Skin epidermis (tissue), 12 donors: ENCODE measurements at regions not wholly inside any gene's neighbourhood (a gene's known extent, or its start where the extent isn't known, plus 50 kb on each side); places are given as distances from the start of the nearest gene placed in this dataset.
"Not testable (repeated sequence)": the region's sequence is repeated elsewhere in the genome, so short reads cannot be mapped to it uniquely, and the experiment has no call there.

Experiments used
- H3K27ac ChIP-seq, 21 experiments: fragments of 200-600 bp; sonication (generic) in 11 of 21; one replicate each; pipeline ENCODE4 v1.5.0; 2020; ENCODE audit warnings: mild to moderate bottlenecking in 3 of 21, inconsistent platforms in 2 of 21, moderate library complexity in 2 of 21
- H3K4me3 ChIP-seq, 7 experiments: fragments of 200-600 bp; sonication (generic) in 2 of 7; one replicate each; pipeline ENCODE4 v1.5.0; 2020; ENCODE audit warnings: inconsistent platforms in 2 of 7, mild to moderate bottlenecking in 2 of 7, moderate library complexity in 1 of 7

DNA sequence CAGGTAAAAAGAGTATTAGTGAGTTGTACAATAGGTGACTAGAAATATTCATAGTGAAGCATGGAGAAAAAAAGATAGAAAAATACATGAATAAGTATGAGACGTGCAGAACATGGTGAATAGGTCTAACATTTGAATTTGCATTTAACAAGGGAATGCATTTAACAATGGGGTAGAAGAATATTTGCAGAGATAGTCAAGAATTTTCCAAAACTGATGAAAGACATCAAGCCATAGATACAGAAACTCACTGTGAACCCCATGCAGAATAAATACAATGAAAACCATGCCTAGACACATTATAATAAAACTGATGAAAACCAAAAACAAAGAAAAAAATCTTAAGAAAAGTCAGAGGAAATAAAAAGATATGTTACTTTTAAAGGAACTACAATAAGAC lies 184.8 kb downstream of the KTN1 start:
- H3K27ac ChIP-seq: no peak overlapping the region
- no peak overlapping the region for H3K4me3 ChIP-seq

DNA sequence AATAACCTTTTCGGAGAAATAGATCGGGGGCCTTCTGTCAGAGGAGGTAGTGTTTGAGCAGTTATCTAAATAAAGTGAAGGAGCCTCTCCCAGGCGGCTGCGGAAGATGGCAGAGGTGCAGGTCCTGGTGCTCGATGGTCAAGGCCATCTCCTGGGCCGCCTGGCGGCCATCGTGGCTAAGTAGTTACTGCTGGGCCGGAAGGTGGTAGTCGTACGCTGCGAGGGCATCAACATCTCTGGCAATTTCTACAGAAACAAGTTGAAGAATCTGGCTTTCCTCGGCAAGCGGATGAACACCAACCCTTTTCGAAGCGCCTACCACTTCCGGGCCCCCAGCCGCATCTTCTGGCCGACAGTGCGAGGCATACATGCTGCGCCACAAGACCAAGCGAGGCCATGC lies 186.1 kb downstream of the KTN1 start:
- H3K4me3 ChIP-seq: no peak overlapping the region

DNA sequence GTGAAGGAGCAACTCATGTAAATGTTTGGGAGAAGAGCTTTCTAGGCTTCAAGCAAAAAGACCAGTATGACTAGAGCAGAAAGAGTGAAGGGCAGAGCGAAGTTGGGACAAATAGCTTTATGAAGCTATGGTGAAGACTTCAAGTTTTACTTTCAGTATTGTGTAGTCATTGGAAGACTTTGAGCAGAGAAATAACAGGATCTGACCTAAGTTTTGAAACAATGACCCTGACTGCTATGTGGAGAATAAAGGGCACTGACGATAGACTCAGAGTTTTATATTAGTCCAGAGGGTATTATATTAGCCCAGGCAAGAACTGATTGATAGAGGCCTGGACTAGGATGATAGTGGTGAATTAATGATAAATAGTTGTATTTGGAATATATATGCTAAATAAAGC lies 187.3 kb downstream of the KTN1 start:
- H3K27ac ChIP-seq: no peak overlapping the region

More for the DNA sequence above, 186.1 kb downstream of the KTN1 start:
- no peak overlapping the region for H3K27ac ChIP-seq

DNA sequence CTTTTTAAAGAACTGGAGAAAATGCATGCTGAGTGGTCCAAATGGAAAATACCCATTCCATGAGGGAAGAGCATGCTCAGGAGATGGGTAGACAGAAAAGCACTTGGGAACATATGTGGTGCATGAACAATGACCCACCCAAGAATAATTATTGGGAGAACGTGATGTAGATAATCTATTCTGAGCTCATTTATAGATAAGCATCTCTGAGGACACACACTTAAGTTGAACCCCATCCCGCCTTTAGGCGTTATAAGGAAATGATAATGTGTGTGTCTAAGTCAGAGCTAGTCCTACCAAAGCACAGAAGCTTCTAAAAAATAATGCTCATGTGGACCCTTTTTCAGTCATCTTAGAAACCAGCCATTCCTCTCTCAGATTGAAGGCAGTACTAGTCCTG lies 189.9 kb downstream of the KTN1 start:
- H3K27ac ChIP-seq: no peak overlapping the region
- H3K4me3 ChIP-seq: no peak overlapping the region

More for the DNA sequence above, 187.3 kb downstream of the KTN1 start:
- no peak overlapping the region for H3K4me3 ChIP-seq

DNA sequence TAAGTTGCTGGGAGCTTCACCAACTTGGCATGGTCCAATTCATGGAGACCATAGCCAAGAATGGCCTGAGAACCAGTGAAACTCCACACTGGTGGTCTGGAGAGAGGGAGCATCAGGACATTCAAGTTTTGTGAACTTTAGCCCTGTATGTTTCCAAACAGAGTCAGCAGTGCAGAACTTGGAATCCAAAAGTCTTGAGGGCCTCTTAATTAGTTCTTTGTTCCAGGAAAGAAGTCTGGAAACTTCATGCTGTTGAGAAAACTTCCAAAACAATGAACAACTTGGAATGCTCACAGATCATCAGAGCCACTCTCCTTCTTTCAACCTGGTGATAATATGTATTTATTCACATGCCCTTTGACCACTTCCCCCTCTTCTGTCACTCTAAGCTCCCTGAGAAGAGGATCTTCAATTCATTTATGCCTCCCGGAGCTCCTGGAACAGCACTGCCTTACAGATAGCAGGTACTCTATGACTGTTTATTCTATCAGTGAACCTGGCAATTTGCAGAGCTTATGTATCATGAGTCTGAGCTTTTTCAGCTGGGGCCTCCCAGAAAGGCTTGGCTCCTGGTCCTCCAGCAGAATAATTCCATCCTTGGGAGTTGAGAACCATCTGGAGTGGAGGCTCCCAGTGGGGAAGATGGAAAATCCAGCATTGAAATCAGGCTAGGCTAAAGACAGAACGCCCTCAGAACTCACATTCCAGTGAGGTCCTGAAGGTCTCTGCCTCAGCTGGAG lies 191.4 kb downstream of the KTN1 start:
- peak overlapping the region in 1 of 21 experiments; percentile 78 for H3K27ac ChIP-seq

DNA sequence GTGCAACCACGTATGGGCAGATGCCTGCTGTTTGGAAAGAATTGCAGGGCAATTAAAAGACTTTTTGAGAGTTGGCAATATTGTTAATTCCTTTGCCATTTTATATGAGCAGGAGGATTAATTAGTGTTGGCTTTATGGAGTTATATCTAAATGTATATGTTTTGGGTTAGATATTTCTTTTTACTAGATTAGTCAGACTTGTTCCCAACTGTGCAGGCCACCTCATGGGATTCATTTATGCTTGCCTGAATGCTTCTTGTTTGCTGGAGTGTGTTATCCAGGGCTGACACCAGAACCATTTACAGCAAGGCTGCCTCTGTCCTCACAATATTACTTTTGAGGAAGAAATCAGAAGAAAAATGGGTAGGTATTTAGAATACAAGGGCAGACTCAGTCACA lies 192.5 kb downstream of the KTN1 start:
- Histone ChIP-seq H3K27ac (peak overlapping the region in 1 of 21 experiments; percentile 63), H3K4me3 (no peak overlapping the region)

More for the DNA sequence above, 191.4 kb downstream of the KTN1 start:
- no peak overlapping the region for H3K4me3 ChIP-seq

DNA sequence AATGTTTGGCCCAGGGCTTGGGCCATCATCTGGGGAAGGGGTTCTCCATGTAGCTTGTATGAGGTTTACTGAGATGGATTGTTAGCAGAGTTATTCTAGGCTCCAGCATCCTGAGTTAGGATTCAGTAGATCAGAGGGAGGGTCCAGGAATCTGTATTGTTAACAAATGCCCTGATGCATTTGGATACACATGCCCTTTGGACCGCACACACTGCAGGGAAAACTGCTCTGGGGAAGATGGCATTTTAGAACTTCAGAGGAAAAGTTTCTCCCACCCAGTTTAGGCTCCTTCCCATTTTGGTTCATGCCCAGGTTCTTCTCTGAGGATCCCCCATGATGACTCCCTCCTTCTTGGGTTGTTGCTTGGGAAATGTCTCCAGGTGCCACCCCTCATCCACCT lies 193.3 kb downstream of the KTN1 start:
- Histone ChIP-seq H3K27ac (peak overlapping the region in 1 of 21 experiments; percentile 63), H3K4me3 (no peak overlapping the region)

DNA sequence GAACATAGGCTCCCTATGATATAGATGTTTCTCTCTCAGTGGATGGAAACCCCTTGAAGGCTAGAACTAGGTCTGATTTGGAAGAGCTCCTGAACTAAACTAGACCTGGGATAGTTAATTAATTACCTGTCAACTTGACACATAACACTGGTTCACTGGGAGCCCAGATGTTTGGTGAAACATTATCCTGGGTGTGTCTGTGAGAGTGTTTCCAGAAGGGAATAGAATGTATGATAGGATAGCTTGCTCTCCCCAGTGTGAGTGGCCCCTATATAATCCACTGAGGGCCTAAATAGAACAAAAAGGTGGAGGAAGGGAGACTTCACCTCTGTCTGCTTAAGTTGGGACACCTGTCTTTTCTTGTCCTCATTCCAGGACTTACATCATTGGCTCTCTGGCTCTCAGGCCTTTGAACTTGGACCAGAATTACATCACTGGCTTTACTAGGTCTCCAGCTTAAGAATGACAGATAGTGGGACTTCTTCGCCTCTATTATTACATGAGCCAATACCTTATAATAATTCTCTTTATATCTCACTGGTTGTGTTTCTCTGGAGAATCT lies 194.1 kb downstream of the KTN1 start:
- Histone ChIP-seq H3K4me3 (no peak overlapping the region), H3K27ac (peak overlapping the region in 1 of 21 experiments; percentile 63)

DNA sequence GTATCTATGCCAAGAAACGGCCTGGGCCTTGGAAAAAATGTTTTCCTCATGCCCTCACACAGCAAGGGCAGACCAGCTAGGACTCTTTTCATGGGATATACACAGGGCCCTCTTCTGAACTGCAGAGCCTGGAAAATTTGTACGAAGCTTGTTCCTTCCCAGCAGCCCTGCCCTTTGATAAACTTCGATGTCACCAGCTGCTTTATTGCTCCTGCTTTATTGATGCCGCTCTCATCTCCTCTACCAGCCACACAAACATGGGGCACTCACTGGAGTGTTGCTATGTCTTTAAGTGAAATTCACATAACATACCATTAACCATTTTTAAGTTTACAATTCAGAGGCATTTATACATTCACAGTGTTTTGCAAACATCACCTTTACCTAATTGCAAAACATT lies 197.9 kb downstream of the KTN1 start:
- no peak overlapping the region for H3K27ac ChIP-seq
- no peak overlapping the region for H3K4me3 ChIP-seq

DNA sequence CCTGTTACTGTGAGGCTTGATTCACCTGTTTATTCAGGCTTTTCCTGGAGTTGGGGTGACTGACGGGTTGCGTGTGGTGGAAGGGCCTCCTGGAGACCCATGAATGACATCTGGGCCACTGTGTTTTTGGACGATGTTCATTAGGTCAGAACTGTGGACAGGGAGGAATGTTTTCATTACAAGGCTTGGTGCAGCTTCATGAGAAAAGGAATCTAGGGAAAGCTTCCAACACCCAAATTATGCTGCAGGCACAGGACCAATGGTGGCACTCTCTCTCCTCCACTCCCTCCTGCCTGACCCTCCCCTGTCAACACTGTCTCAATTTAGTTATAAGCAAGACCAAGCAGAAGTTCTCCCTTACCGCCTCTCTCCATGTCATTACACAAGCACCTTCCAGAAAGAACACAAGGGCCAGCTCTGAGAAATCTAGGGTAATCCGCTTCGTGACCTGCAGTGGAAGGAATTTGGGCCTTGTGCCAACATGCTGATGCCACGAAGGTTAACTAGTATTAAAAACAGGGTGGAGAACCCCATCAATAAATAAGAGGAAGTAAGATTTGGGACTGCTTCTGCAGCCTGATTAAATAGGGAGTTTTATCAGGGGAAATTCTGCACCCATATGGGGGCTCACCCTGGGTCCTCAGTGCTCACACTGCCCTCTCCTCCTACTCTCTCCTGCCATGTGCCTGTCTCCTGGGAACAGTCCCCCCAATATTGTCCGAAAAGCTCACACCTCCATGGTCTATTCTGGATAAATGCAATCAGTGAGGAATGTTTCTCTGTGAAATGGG lies 200.3 kb downstream of the KTN1 start:
- Histone ChIP-seq H3K27ac (peak overlapping the region in 2 of 21 experiments; percentile 35 to 41), H3K4me3 (no peak overlapping the region)

DNA sequence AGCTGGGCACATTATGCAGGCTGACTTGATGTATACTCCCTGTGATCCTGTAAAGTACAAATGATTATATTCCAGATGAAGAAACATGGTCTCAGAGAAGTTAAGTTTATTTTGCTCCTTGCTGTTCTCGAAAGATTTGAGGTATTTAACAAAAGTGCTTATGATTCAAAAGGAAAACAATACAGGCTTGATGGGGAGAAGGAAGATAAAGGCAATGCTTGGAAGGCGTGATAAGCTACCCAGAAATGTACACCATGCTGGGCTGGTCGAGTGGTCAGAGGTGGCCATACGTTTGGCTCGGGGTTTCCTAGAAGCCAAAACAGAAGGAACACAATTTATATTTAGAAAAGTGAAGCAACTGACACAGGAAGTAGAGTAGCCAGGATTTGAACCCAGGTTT lies 201.0 kb downstream of the KTN1 start:
- Histone ChIP-seq H3K4me3 (no peak overlapping the region), H3K27ac (no peak overlapping the region)

DNA sequence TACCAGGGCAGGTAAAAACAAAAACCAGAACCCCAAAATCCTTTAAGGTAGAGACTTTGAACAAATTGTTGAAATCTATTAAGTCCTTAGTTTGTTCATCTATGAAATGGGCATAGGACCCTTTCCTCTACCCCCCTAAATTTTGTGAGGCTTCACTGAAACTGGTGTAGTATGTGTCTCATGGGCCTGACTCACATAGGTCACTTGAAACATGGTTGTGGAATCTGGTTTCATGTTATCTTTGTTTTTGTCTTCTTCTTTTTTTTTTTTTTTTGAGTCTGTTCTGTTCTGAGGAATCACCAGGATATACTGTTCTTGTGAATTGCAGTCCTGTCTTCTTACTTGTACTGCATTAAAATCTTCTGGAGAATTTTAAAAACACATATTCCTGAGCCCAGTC lies 202.2 kb downstream of the KTN1 start:
- Histone ChIP-seq H3K27ac (no peak overlapping the region), H3K4me3 (no peak overlapping the region)

DNA sequence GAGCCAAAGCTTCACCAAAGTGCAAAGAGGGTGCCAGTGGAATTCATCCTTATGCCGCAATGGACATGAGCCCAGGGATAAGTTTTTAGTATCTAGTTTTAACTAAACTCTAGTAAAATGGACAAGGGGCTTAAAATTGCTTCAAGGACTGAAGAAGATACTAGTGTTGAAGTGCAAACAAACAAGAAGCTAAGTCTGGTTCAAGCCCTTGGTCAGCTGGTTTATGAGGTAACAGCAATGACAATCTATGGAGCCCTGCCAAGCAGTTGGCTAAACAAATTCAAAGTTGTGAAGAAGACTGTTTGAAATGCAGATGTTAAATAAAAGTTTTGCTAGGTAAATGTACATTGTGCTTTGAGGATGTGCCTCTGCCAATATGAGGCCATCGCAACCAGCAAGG lies 209.4 kb downstream of the KTN1 start:
- H3K4me3 ChIP-seq: no peak overlapping the region
- no peak overlapping the region for H3K27ac ChIP-seq

DNA sequence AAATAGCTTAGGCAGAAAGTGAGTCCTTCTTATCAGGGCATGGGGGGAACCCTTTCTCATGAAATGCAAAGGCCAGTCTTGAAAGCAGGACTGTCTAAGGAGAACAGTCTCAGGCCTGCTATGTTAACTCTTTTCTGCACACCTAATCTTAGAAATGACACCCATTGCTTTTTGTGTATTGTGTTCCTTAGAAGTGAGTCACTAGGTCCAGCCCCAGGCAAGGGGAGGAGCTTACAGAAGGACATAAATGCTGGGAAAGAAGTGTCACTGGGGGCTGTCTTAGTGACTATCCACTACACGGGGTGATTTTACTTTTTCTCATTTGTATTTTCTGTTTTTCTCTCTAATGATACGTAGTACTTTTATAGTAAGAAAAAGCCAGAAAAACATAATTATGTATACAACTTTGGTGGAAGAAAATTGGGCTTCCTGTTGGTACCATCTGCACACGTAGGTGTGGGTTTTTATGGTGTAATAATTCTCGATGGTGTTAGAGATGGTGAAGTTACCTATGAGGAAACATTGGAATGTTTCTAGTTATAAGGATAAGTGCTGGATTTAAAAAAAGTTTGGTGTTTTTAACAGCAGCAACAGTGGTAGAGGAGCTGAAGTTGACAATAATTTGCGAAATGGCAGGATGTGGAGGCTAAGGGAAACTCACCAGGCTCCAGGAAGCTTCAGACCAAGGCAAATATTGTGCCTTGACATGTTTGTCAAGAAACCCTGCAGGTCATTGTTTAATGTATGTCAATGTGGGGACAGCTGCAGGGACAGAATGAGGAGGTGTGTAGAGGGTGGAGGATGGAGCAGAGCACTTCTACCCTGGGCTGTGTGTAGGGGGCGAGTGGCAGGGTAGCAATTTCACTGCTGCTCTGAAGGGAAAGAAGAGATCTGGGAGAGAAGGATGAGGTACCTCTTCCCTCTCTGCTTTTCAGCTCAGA lies 214.9 kb downstream of the KTN1 start:
- Histone ChIP-seq H3K4me3 (no peak overlapping the region), H3K27ac (no peak overlapping the region)

DNA sequence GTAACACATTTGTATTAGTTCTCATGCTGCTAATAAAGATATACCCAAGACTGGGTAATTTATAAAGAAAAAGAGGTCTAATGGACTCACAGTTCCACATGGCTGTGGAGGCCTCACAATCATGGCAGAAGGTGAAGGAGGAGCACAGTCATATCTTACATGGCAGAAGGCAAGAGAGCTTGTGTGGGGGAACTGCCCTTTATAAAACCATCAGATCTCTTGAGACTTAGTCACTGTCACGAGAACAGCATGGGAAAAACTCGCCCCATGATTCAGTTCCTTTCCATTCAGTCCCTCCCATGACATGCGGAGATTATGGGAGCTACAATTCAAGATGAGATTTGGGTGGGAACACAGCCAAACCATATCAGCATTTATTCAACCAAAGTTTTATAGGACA lies 216.5 kb downstream of the KTN1 start:
- not testable (repeated sequence) for H3K27ac ChIP-seq, H3K4me3 ChIP-seq

DNA sequence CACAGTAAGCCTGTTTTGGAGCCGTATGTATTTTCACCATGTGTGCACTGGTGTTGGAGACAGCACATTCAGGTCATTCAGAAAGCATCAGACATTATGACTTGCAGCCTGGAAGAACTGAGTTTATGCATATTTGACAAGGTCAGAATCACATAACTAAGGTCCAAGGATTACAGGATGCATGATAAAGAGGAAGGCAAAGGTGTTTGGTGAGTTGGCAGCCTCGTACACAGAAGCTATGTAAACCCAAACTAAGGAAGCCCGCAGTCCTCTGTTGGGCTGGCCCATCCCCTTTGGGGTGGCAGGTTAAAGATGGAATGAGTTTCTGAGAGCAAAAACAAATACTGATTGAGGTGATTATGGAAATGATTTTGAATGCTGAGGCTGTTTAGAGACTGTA lies 218.4 kb downstream of the KTN1 start:
- H3K27ac ChIP-seq: no peak overlapping the region
- H3K4me3 ChIP-seq: no peak overlapping the region

DNA sequence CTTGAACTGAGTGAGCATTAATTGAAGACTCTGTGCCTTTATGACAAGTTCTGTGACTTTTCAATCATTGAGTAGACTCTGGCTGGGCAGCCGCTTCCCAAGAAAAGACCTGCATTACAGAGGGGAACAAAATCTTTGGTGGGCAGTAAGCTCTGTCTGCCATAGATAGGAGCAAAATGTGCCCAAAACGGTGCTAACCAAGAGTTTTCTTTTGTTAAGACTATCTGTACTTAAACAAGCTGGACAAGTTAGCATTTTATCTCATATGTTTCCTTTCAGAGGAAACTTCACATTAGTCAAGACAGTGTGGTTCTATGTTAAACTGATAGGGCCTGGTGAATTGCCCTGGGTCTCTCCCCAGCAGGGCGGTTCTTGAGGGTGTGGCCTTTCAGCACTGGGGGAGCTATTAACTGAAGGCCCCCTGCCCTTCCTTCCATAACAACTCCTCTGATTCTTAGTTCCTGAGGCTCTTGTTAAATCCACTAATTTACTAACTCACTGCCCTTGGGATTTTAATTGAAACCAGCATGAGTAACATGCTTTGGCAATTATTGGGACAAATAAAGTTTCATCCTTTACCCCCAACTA lies 219.6 kb downstream of the KTN1 start:
- no peak overlapping the region for H3K4me3 ChIP-seq
- no peak overlapping the region for H3K27ac ChIP-seq

DNA sequence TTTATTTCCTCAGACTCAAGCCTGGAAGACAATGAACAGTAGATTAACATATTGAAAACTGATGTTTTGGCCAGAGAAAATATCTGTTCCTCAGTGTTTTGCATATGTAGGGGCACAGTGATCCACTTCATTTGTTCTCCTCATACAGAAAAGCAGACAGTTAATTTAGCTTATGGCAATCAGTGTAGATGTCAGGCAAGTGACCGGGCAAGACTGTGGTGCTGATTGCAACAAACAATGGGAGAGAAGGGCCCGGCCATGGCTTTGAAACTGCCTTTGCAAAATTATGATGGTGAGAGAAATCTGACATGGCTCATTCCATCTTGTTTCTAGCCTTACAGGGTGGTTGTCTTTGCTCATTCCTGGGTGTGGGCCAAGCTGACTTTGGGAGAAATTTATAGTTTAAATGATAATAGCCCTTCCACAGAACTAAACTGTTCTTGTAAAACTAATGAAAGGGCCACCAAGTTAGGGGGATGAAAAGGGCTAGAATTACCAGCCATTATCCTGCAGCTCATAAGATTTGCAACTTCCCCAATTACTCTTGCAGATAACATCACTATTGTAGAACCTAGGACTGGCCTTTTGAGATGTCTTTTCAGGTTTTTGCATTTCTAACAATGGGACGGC lies 220.3 kb downstream of the KTN1 start:
- no peak overlapping the region for H3K4me3 ChIP-seq
- no peak overlapping the region for H3K27ac ChIP-seq

DNA sequence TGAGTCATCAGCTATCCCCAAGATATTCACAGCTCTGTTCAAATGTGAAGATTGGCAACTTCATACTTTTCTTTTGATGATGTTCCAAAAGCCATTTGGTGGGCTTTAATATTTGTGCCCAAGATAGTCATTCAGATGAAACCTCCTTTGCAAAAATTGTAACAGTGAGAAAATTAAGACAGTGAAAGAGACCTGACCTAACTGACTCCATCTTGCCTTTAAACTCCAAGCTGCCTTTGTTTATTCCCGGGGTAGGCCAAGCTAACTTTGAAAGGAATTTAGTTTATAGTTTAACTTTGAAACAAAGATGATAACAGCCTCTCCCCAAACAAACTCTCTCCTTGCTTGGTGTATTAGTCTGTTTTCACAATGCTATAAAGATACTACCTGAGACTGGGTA lies 221.1 kb downstream of the KTN1 start:
- Histone ChIP-seq H3K27ac (no peak overlapping the region), H3K4me3 (no peak overlapping the region)
